GM12872 (cell line): ENCODE measurements at regions not wholly inside any gene's neighbourhood (a gene's known extent, or its start where the extent isn't known, plus 50 kb on each side); places are given as distances from the start of the nearest gene placed in this dataset.

Experiments
- CTCF ChIP-seq: IDR thresholded peaks from 3 replicates; pipeline ENCODE4 v1.5.1; 2011; ENCODE audit warnings: low read depth, mild to moderate bottlenecking, low read length, moderate library complexity; ENCODE audit not compliant: insufficient read depth

- no peak for TF ChIP-seq CTCF
These were observed 1047.7 kb downstream of the BRD1 start for GRCh38 chr22:48779661-48780596.

GRCh38 chr22:48779211-48779643 lies 1048.4 kb downstream of the BRD1 start:
- no peak for TF ChIP-seq CTCF

DNA sequence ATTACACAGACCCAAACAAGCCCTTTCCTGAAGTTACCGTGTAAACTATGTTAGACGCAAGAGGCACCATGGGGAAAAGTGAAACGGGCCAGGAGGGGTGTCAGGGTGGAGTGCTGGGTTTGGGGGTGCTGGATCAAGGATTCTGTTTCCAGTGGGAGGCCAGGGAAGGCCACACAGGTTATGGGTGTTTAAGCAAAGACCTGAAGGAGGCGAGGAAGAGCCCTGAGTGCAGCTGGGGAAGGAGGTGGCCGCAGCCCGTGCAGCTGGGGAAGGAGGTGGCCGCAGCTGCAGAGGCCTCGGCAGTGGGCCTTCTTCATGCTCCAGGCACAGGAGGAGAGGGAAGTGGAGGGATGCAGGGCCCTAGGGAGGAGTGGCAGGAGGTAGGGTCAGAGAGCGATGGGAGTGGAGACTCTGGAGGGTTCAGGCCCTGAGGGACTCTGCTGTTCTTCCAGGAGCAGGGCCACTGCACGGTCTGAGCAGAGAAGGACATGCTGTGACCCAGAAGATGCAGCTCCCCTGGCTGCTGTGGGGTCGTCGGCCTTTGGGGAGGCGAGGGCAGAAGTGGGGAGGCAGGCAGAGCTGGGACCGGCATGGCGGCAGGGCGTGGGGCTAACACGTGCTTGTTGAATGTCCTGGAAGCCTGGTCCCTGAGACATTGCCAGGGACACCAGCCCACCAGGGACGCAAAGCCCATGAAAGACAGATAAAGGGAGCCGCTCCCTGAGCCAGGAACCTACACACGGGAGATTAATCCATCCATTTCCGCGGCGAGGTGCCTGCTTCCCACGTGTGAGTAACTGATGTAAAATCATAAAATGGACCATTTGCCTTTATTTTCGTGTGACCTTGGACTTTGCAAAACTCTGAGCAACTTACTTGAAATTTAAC lies 1049.1 kb downstream of the BRD1 start:
- TF ChIP-seq CTCF: no peak

- no peak for TF ChIP-seq CTCF
These were observed 1055.3 kb downstream of the BRD1 start for GRCh38 chr22:48772286-48772907.

DNA sequence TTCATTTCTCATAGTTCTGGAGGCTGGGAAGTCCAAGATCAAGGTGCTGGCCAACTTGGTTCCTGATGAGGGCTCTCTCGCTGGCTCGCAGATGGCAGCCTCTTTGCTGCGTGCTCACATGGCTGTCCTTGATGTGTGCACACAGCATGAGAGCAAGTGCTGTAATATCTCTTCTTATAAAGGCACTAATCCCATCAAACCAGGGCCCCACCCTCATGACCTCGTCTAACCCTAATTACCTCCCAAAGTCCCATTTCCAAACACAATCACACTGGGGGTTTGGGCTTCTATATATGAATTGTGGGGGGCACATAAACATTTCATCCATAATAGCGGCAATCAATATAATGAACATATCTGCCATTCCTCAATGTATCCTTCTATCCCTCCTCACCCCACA lies 1062.1 kb downstream of the BRD1 start:
- TF ChIP-seq CTCF: no peak

GRCh38 chr22:48761546-48761945 lies 1066.1 kb downstream of the BRD1 start:
- TF ChIP-seq CTCF: no peak
